Neural cell (in vitro differentiated cells): ENCODE measurements at regions not wholly inside any gene's neighbourhood (a gene's known extent, or its start where the extent isn't known, plus 50 kb on each side); places are given as distances from the start of the nearest gene placed in this dataset.

ENCODE experiments used
- H2AFZ ChIP-seq: fragments of 200-600, 300-800 bp; sonication (generic), shearing (Covaris generic); 2 replicates; pipeline ENCODE4 v1.6.0; 2014; ENCODE audit warnings: low read depth, mild to moderate bottlenecking, antibody characterized with exemption, low read length, moderate library complexity
- H3F3A ChIP-seq: fragments of 200-600 bp; shearing (Covaris generic); 2 replicates; pipeline ENCODE4 v1.6.1; 2016; ENCODE audit warnings: mild to moderate bottlenecking, moderate library complexity, mixed read lengths, antibody characterized with exemption, low read length; ENCODE audit not compliant: insufficient read depth, poor library complexity, severe bottlenecking
- H3K27ac ChIP-seq: fragments of 200-600, 300-800 bp; sonication (generic), shearing (Covaris generic); 2 replicates; pipeline ENCODE4 v1.5.1; 2014; ENCODE audit warnings: mild to moderate bottlenecking, low read length, moderate library complexity
- H3K27me3 ChIP-seq: fragments of 300-800, 200-600 bp; sonication (generic), shearing (Covaris generic); 2 replicates; pipeline ENCODE4 v1.6.0; 2014; ENCODE audit warnings: mild to moderate bottlenecking, low read depth, low read length, moderate library complexity; ENCODE audit not compliant: insufficient read depth
- H3K36me3 ChIP-seq: fragments of 300-800, 200-600 bp; sonication (generic), shearing (Covaris generic); 2 replicates; pipeline ENCODE4 v1.5.1; 2014; ENCODE audit warnings: mild to moderate bottlenecking, antibody characterized with exemption, low read length, moderate library complexity; ENCODE audit not compliant: insufficient read depth
- H3K4me2 ChIP-seq: fragments of 300-800, 200-600 bp; sonication (generic), shearing (Covaris generic); 2 replicates; pipeline ENCODE4 v1.6.0; 2014; ENCODE audit warnings: mild to moderate bottlenecking, low read length
- H3K4me3 ChIP-seq: fragments of 300-800, 200-600 bp; sonication (generic), shearing (Covaris generic); 2 replicates; pipeline ENCODE4 v1.5.1; 2014; ENCODE audit warnings: mild to moderate bottlenecking, low read length, moderate library complexity
- H3K79me2 ChIP-seq: fragments of 200-600 bp; shearing (Covaris generic); replicated peaks from 2 replicates; pipeline ENCODE4 v1.6.0; 2014; ENCODE audit warnings: mild to moderate bottlenecking, low read length, moderate library complexity; ENCODE audit not compliant: insufficient read depth
- H3K9ac ChIP-seq: fragments of 300-800, 200-600 bp; sonication (generic), shearing (Covaris generic); 2 replicates; pipeline ENCODE4 v1.6.1; 2016; ENCODE audit warnings: mild to moderate bottlenecking, low read length, mixed read lengths
- H3K9me2 ChIP-seq: fragments of 200-600 bp; shearing (Covaris generic); 2 replicates; pipeline ENCODE4 v1.6.1; 2016; ENCODE audit warnings: mild to moderate bottlenecking, low read length, mixed read lengths; ENCODE audit not compliant: insufficient read depth
- H3K9me3 ChIP-seq: fragments of 200-600, 300-800 bp; sonication (generic), shearing (Covaris generic); 2 replicates; pipeline ENCODE4 v1.6.1; 2016; ENCODE audit warnings: mild to moderate bottlenecking, mixed run types, low read length, moderate library complexity, mixed read lengths
- H4K20me1 ChIP-seq: fragments of 200-600 bp; shearing (Covaris generic); 2 replicates; pipeline ENCODE4 v1.6.1; 2016; ENCODE audit warnings: mild to moderate bottlenecking, mixed run types; ENCODE audit not compliant: insufficient read depth
- EP300 ChIP-seq: fragments of 450-650 bp; conservative IDR thresholded peaks from 2 replicates; pipeline ENCODE4 v1.6.1; 2014; ENCODE audit warnings: antibody characterized with exemption, mild to moderate bottlenecking, moderate library complexity; ENCODE audit not compliant: poor library complexity, severe bottlenecking
- EZH2 ChIP-seq: fragments of 200-600, 300-800 bp; shearing (Covaris generic), sonication (generic); IDR thresholded peaks from 2 replicates; pipeline ENCODE4 v1.6.1; 2014; ENCODE audit warnings: antibody characterized with exemption, low read length, borderline replicate concordance, mild to moderate bottlenecking; ENCODE audit not compliant: insufficient read depth, poor library complexity, severe bottlenecking
- MXI1 ChIP-seq: fragments of 450-650 bp; conservative IDR thresholded peaks from 2 replicates; pipeline ENCODE4 v1.6.1; 2014; ENCODE audit warnings: antibody characterized with exemption, mild to moderate bottlenecking; ENCODE audit not compliant: poor library complexity, severe bottlenecking
- POLR2AphosphoS5 ChIP-seq: IDR thresholded peaks from 2 replicates; pipeline ENCODE4 v1.6.1; 2012
- RAD21 ChIP-seq: fragments of 450-650 bp; conservative IDR thresholded peaks from 2 replicates; pipeline ENCODE4 v1.6.1; 2014; ENCODE audit warnings: antibody characterized with exemption, mild to moderate bottlenecking, moderate library complexity
- REST ChIP-seq: IDR thresholded peaks from 2 replicates; pipeline ENCODE4 v1.6.1; 2012; ENCODE audit warnings: borderline replicate concordance
- SMC3 ChIP-seq: fragments of 450-650 bp; conservative IDR thresholded peaks from 2 replicates; pipeline ENCODE4 v1.6.1; 2014; ENCODE audit warnings: antibody characterized with exemption, mild to moderate bottlenecking, moderate library complexity; ENCODE audit not compliant: poor library complexity
- TAF1 ChIP-seq: IDR thresholded peaks from 2 replicates; pipeline ENCODE4 v1.6.1; 2012; ENCODE audit warnings: low read depth
- TF ChIP-seq, protein P1 (sequence below): fragments of 450-650 bp; IDR thresholded peaks from 2 replicates; pipeline ENCODE4 v1.5.1; 2014; ENCODE audit warnings: antibody characterized with exemption, mild to moderate bottlenecking, moderate library complexity; ENCODE audit not compliant: poor library complexity, severe bottlenecking

DNA sequence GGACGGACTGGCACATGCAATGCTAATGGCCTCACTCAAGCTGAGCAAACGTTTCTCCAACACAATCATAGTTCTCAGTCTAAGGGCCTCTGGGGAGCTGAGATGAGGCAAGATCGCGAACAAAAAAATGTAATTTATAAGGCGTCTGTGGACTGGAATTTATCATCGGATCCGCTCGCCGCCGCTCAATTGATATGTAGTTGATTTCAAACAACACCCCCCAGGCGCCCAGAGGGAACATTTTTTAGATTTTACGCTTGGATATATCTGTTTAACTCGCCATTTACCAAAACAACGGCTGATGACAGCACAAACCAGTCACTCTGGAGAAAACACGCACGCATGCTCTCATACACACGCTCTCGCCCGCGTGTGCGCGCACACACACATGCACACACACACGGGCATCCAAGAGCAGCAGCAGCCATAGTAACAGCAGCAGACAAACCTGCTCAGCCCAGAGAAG lies 335.8 kb downstream of the SMAD2 start:
- H3K79me2 ChIP-seq, result no peaks in the 10 kb centered on the region
- no peaks in the 10 kb centered on the region for H3K27me3 ChIP-seq
- H2AFZ ChIP-seq, result no peak overlapping the region
- peaks cover 8% of the 10 kb centered on the region for H3F3A ChIP-seq
- peak overlapping the region; percentile 63 for H3K4me2 ChIP-seq
- no peaks in the 10 kb centered on the region for H3K9me2 ChIP-seq
- TF ChIP-seq, protein P1, sequence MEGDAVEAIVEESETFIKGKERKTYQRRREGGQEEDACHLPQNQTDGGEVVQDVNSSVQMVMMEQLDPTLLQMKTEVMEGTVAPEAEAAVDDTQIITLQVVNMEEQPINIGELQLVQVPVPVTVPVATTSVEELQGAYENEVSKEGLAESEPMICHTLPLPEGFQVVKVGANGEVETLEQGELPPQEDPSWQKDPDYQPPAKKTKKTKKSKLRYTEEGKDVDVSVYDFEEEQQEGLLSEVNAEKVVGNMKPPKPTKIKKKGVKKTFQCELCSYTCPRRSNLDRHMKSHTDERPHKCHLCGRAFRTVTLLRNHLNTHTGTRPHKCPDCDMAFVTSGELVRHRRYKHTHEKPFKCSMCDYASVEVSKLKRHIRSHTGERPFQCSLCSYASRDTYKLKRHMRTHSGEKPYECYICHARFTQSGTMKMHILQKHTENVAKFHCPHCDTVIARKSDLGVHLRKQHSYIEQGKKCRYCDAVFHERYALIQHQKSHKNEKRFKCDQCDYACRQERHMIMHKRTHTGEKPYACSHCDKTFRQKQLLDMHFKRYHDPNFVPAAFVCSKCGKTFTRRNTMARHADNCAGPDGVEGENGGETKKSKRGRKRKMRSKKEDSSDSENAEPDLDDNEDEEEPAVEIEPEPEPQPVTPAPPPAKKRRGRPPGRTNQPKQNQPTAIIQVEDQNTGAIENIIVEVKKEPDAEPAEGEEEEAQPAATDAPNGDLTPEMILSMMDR, result no peak
- TF ChIP-seq REST, result peak; percentile 56
- TF ChIP-seq EZH2, result no peak
- peak; percentile 91 for TF ChIP-seq POLR2AphosphoS5
- TF ChIP-seq RAD21, result peak; percentile 47
- no peak for TF ChIP-seq TAF1
- TF ChIP-seq EP300, result peak; percentile 79
- TF ChIP-seq MXI1, result peak; percentile 64
- peak; percentile 50 for TF ChIP-seq SMC3
- H3K36me3 ChIP-seq, result no peaks in the 10 kb centered on the region
- H3K4me3 ChIP-seq, result peak overlapping the region; percentile 61
- H3K9me3 ChIP-seq, result no peaks in the 10 kb centered on the region
- H4K20me1 ChIP-seq, result no peaks in the 10 kb centered on the region
- H3K9ac ChIP-seq, result peak overlapping the region; percentile 54
- H3K27ac ChIP-seq, result peak overlapping the region; percentile 85

DNA sequence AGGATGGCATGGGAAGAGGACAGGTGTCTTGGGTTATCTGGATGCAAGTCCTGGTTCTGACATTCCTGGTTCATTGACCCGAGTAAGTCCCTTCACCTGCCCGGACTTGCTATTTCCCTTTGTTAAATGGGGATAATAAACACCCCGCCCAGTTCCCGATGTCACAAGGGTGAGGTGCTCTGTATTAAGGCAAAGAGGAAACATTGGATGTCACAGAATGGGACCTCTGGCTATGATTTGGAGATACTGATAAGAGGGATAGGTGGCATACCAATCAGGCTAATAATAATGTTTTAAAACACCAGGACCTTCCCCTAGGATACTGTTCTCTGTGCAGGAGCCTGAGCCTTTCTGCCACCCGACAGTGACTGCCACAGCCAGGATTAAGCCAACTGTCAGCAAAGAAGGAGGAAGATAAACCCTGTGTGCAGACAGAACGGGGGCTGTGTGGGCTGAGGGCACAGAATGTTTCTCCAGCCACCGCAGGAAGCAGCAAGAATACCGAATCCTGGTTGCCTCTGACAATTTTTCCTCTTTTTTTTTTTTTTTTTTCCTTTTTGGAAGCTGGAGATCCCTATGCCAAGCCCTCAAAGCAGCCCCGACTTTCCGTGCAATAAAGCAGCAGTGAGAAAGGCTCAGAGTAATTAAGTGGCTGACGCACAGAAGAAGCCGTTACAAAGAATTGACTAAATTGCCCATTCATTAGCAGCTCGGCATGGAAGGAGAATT lies 336.6 kb downstream of the SMAD2 start:
- Histone ChIP-seq H3K4me3 (peak overlapping the region; percentile 61), H3K9me3 (no peaks in the 10 kb centered on the region), H3K79me2 (no peaks in the 10 kb centered on the region), H2AFZ (no peak overlapping the region), H3F3A (peaks cover 8% of the 10 kb centered on the region), H4K20me1 (no peaks in the 10 kb centered on the region), H3K9ac (peak overlapping the region; percentile 69), H3K36me3 (no peaks in the 10 kb centered on the region), H3K27ac (peak overlapping the region; percentile 85), H3K9me2 (no peaks in the 10 kb centered on the region), H3K27me3 (no peaks in the 10 kb centered on the region), H3K4me2 (peak overlapping the region; percentile 84)
- TF ChIP-seq POLR2AphosphoS5, result peak; percentile 20
- TF ChIP-seq, protein P1, result no peak
- TF ChIP-seq SMC3, result no peak
- peak; percentile 11 for TF ChIP-seq TAF1
- TF ChIP-seq REST, result peak; percentile 13
- TF ChIP-seq RAD21, result peak; percentile 39
